HCT116 (cell line): ENCODE measurements at regions not wholly inside any gene's neighbourhood (a gene's known extent, or its start where the extent isn't known, plus 50 kb on each side); places are given as distances from the start of the nearest gene placed in this dataset.

ENCODE experiments used
- ATAC-seq: fragments of 200-7000 bp; cut with Tn5 transposase; 2 replicates; pipeline ENCODE4 v1.9.1; 2020; ENCODE audit warnings: mild to moderate bottlenecking, moderate library complexity
- BruUV-seq: library from RNA; stranded (reverse); fragments of 400-500 nt; replicated peaks from 2 replicates; lab custom pipeline; 2021; lab: Mats Ljungman, UMichigan
- CTCF ChIA-PET: fragments of 300-600 bp; sonication (Branson Sonifier 250); formaldehyde crosslinking; loops from one replicate; lab custom pipeline; 2021; ENCODE audit warnings: antibody characterized with exemption; lab: Charles Lee
- POLR2A ChIA-PET: fragments of 300-600, 350-600 bp; sonication (Branson Sonifier 250); formaldehyde crosslinking; loops from one replicate; lab custom pipeline; 2021; ENCODE audit warnings: antibody characterized with exemption; lab: Charles Lee
- RAD21 ChIA-PET, 2 experiments: fragments of 300-600 bp; sonication (Branson Sonifier 250); formaldehyde crosslinking; loops; one replicate each; lab custom pipeline; 2023; ENCODE audit warnings: low total read pairs in 2 of 2; ENCODE audit not compliant: uncharacterized antibody in 2 of 2, unreplicated experiment in 2 of 2, low non-redundant PET in 1 of 2; lab: Charles Lee
- DNase-seq: peaks from one replicate; pipeline ENCODE4 v3.0.0-alpha.2; 2010; ENCODE audit warnings: low read depth, low spot score
- H2AFZ ChIP-seq: fragments of 200-600 bp; shearing (Covaris generic), sonication (generic); 2 replicates; pipeline ENCODE4 v1.6.1; 2017; ENCODE audit warnings: low read depth, mixed run types, mixed read lengths, antibody characterized with exemption, low read length; ENCODE audit not compliant: poor library complexity, severe bottlenecking
- H3K27ac ChIP-seq: 2 replicates; pipeline ENCODE4 v1.5.1; 2012; ENCODE audit warnings: low read depth, low read length
- H3K27me3 ChIP-seq: fragments of 200-600 bp; sonication (generic); 2 replicates; pipeline ENCODE4 v1.6.1; 2016; ENCODE audit warnings: mixed run types, low read length, mixed read lengths; ENCODE audit not compliant: insufficient read depth
- H3K36me3 ChIP-seq, 2 experiments: fragments of 200-500 bp in 1 of 2; fragments of 200-600 bp in 1 of 2; sonication (Bioruptor generic) in 1 of 2; sonication (generic) in 1 of 2; 2 replicates each; pipeline versions ENCODE4 v1.5.1 to v1.6.1; 2014 to 2016; ENCODE audit warnings: low read length in 2 of 2, inconsistent platforms in 1 of 2, mixed read lengths in 1 of 2, mixed run types in 1 of 2; ENCODE audit not compliant: insufficient read depth in 2 of 2, control insufficient read depth in 1 of 2
- H3K4me1 ChIP-seq, 2 experiments: fragments of 200-600 bp in 1 of 2; sonication (generic) in 1 of 2; 2 replicates each; pipeline versions ENCODE4 v1.5.1 to v1.6.1; 2012 to 2017; ENCODE audit warnings: low read length in 2 of 2, inconsistent platforms in 1 of 2, mild to moderate bottlenecking in 1 of 2, mixed read lengths in 1 of 2, mixed run types in 1 of 2, moderate library complexity in 1 of 2; ENCODE audit not compliant: insufficient read depth in 2 of 2, control insufficient read depth in 1 of 2
- H3K4me2 ChIP-seq: fragments of 200-600 bp; sonication (generic); 2 replicates; pipeline ENCODE4 v1.6.1; 2017; ENCODE audit warnings: mixed run types, low read length, mixed read lengths
- H3K4me3 ChIP-seq, 2 experiments: fragments of 200-600 bp in 1 of 2; sonication (generic) in 1 of 2; replicated peaks in 1 of 2; 2 replicates each; pipeline ENCODE4 v1.5.1; 2011 to 2016; ENCODE audit warnings: low read length in 2 of 2, control low read depth in 1 of 2, low read depth in 1 of 2, mild to moderate bottlenecking in 1 of 2, mixed read lengths in 1 of 2, mixed run types in 1 of 2
- H3K79me2 ChIP-seq: fragments of 200-600 bp; sonication (generic); 2 replicates; pipeline ENCODE4 v1.6.1; 2017; ENCODE audit warnings: mild to moderate bottlenecking, mixed run types, low read length, moderate library complexity, mixed read lengths; ENCODE audit not compliant: insufficient read depth
- H3K9ac ChIP-seq: fragments of 200-600 bp; sonication (generic); 2 replicates; pipeline ENCODE4 v1.6.1; 2016; ENCODE audit warnings: low read length, mixed read lengths
- H3K9me2 ChIP-seq: fragments of 200-600 bp; sonication (generic), shearing (Covaris generic); 2 replicates; pipeline ENCODE4 v1.6.1; 2017; ENCODE audit warnings: mixed run types, mild to moderate bottlenecking, moderate library complexity; ENCODE audit not compliant: insufficient read depth
- H3K9me3 ChIP-seq, 2 experiments: fragments of 200-500 bp in 1 of 2; fragments of 200-600 bp in 1 of 2; sonication (Bioruptor generic) in 1 of 2; sonication (generic) in 1 of 2; 2 replicates each; pipeline ENCODE4 v1.6.1; 2014 to 2017; ENCODE audit warnings: low read length in 2 of 2, mixed read lengths in 2 of 2, inconsistent platforms in 1 of 2, low read depth in 1 of 2, mild to moderate bottlenecking in 1 of 2, mixed run types in 1 of 2, moderate library complexity in 1 of 2; ENCODE audit not compliant: control insufficient read depth in 1 of 2, insufficient read depth in 1 of 2
- H4K20me1 ChIP-seq: fragments of 200-600 bp; sonication (generic), shearing (Covaris generic); 2 replicates; pipeline ENCODE4 v1.6.1; 2017; ENCODE audit warnings: mixed run types, mild to moderate bottlenecking, moderate library complexity; ENCODE audit not compliant: insufficient read depth
- EZH2 ChIP-seq: fragments of 200-600 bp; sonication (generic); IDR thresholded peaks from 2 replicates; pipeline ENCODE4 v1.6.1; 2017; ENCODE audit warnings: antibody characterized with exemption, mixed run types
- POLR2A ChIP-seq: IDR thresholded peaks from 2 replicates; pipeline ENCODE4 v1.7.0; 2011; ENCODE audit warnings: borderline replicate concordance; ENCODE audit not compliant: insufficient read depth, insufficient read length; ENCODE audit errors: extremely low read depth
- POLR2AphosphoS5 ChIP-seq: IDR thresholded peaks from 2 replicates; pipeline ENCODE4 v1.6.1; 2011; ENCODE audit warnings: mild to moderate bottlenecking, low read depth, low read length, moderate library complexity
- SIN3A ChIP-seq: IDR thresholded peaks from 2 replicates; pipeline ENCODE4 v1.6.1; 2012; ENCODE audit warnings: low read depth
- SP1 ChIP-seq: IDR thresholded peaks from 2 replicates; pipeline ENCODE4 v1.6.1; 2012; ENCODE audit warnings: low read depth
- SRF ChIP-seq: IDR thresholded peaks from 2 replicates; pipeline ENCODE4 v1.6.1; 2012; ENCODE audit warnings: low read depth
- TCF7L2 ChIP-seq: IDR thresholded peaks from 2 replicates; pipeline ENCODE4 v1.7.0; 2011; ENCODE audit warnings: borderline replicate concordance, inconsistent platforms; ENCODE audit not compliant: insufficient read depth, insufficient read length; ENCODE audit errors: extremely low read depth
- ZNF274 ChIP-seq: fragments of 200-500 bp; sonication (Bioruptor generic); IDR thresholded peaks from 2 replicates; pipeline ENCODE4 v1.6.1; 2014; ENCODE audit warnings: mild to moderate bottlenecking, low read depth, low read length, inconsistent platforms
- intact Hi-C: fragments of 100-400 bp; cut with micrococcal nuclease; formaldehyde crosslinking; loops from 2 replicates; pipeline ENCODE4 v1.10.0; 2022
- TF ChIP-seq, protein P1 (sequence below): IDR thresholded peaks from 2 replicates; pipeline ENCODE4 v1.6.1; 2012

DNA sequence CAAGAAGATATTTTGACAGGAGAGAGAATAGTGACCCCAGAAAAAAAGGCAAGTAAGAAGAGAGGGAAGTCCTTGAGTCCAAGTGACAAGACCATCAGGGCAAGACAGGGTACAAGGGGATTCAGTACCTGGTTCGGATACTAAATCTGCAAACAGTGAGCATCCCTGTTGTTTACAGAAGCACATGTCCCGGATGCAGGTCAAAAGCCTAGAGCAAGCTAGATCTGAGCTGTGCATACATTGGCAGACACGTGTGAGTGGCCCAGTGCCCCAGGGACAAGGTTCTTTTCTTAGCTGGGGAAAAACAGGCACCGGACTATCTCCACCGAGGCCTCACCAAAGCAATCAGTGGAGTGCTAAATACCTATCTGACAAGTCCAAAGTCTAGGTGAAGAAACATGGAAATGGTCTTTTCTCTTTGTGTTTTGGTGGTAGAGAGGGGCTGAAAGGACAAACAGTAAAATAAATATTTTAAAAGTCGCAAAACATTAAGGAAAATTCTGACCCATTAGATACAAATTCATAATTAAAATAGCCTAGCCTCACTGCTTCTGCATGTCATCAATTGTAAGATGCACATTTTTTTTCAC, 165.2 kb downstream of the SUCLG1 start:
- no peak overlapping the region for H3K4me2 ChIP-seq
- no peaks in the 10 kb centered on the region for H3K9me3 ChIP-seq
- H4K20me1 ChIP-seq, result no peaks in the 10 kb centered on the region
- no TSS peak for BruUV-seq
- POLR2A ChIA-PET, result no interaction called here
- intact Hi-C loops, result no loop called here
- H3K4me1 ChIP-seq, result peaks cover 11 to 30% of the 10 kb centered on the region in 2 experiments
- no peak overlapping the region for H2AFZ ChIP-seq
- ATAC-seq (no peak), DNase-seq (no peak)
- RAD21 ChIA-PET, result no interaction called here
- TF ChIP-seq SRF (no peak), ZNF274 (no peak)
- TF ChIP-seq, protein P1, sequence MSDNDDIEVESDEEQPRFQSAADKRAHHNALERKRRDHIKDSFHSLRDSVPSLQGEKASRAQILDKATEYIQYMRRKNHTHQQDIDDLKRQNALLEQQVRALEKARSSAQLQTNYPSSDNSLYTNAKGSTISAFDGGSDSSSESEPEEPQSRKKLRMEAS, result no peak
- no peaks in the 10 kb centered on the region for H3K36me3 ChIP-seq
- no peak overlapping the region for H3K4me3 ChIP-seq
- no peaks in the 10 kb centered on the region for H3K79me2 ChIP-seq
- H3K9me2 ChIP-seq, result no peaks in the 10 kb centered on the region
- no peak overlapping the region for H3K27ac ChIP-seq
- no peak overlapping the region for H3K9ac ChIP-seq
- CTCF ChIA-PET, result no interaction called here
- no peaks in the 10 kb centered on the region for H3K27me3 ChIP-seq

DNA sequence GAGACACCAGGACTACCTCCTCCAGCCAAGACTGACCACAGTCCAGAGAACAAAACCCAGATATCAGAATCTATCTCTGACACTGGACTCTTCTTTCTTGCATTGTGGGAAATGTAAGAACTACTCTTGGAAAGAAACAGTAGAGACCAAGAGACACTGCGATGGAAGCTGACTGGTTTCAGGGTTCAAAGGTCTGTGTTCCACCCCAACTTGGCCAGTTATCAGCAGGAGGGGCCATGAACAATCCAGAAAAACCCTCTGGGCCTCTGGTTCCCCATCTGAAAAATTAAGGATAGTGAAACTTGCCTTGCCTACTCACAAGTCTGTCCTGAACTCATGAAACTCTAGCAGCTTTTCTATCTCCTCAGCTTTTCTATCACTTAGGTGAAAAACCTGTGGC, 166.5 kb downstream of the SUCLG1 start:
- ChIA-PET POLR2A (no interaction called here), CTCF (no interaction called here), RAD21 (no interaction called here)
- no peak for TF ChIP-seq EZH2
- no peak for TF ChIP-seq POLR2AphosphoS5
- no peak for TF ChIP-seq SP1
- TF ChIP-seq TCF7L2, result no peak
- TF ChIP-seq ZNF274, result no peak
- TF ChIP-seq POLR2A, result no peak
- TF ChIP-seq SRF, result no peak
- TF ChIP-seq SIN3A, result no peak
- H3K4me1 ChIP-seq, result peaks cover 10 to 26% of the 10 kb centered on the region in 2 experiments
- H3K9me2 ChIP-seq, result no peaks in the 10 kb centered on the region
- no peaks in the 10 kb centered on the region for H3K9me3 ChIP-seq
- H2AFZ ChIP-seq, result no peak overlapping the region
- no peaks in the 10 kb centered on the region for H3K36me3 ChIP-seq
- H3K27ac ChIP-seq, result no peak overlapping the region
- intact Hi-C loops, result no loop called here
- H4K20me1 ChIP-seq, result no peaks in the 10 kb centered on the region
- no peaks in the 10 kb centered on the region for H3K79me2 ChIP-seq
- no peak overlapping the region for H3K4me2 ChIP-seq
- DNase-seq, result no peak
- H3K9ac ChIP-seq, result no peak overlapping the region
- ATAC-seq, result no peak
- no peaks in the 10 kb centered on the region for H3K27me3 ChIP-seq
- BruUV-seq, result no TSS peak
- H3K4me3 ChIP-seq, result no peak overlapping the region
